Adrenal gland (tissue), 5 donors: ENCODE measurements at regions not wholly inside any gene's neighbourhood (a gene's known extent, or its start where the extent isn't known, plus 50 kb on each side); places are given as distances from the start of the nearest gene placed in this dataset.

Experiments
- CTCF ChIP-seq, 6 experiments: fragments of 450-650 bp in 4 of 6; fragments of 200-600 bp in 2 of 6; sonication (generic) in 1 of 6; IDR thresholded peaks; 1 replicate in 5 of 6; 2 replicates in 1 of 6; pipeline versions ENCODE4 v1.5.1 to v1.8.0; 2016 to 2021; ENCODE audit warnings: antibody characterized with exemption in 6 of 6, mild to moderate bottlenecking in 2 of 6, moderate library complexity in 1 of 6
- POLR2A ChIP-seq, 2 donors: fragments of 450-650 bp; IDR thresholded peaks; one replicate each; pipeline ENCODE4 v1.6.1; 2017; ENCODE audit warnings: antibody characterized with exemption in 2 of 2, mild to moderate bottlenecking in 2 of 2, moderate library complexity in 1 of 2
- donor health status: DM: no; HTN: no; CAD: no.

- TF ChIP-seq CTCF (IDR thresholded peaks at IDR 0.05) (no peak), POLR2A (IDR thresholded peaks at IDR 0.05) (no peak)
Measured at GRCh38 chr5:174425964-174426290, 298.5 kb upstream of the MSX2 start.
